ENCODE measurements at regions not wholly inside any gene's neighbourhood (a gene's known extent, or its start where the extent isn't known, plus 50 kb on each side); places are given as distances from the start of the nearest gene placed in this dataset.

DNA sequence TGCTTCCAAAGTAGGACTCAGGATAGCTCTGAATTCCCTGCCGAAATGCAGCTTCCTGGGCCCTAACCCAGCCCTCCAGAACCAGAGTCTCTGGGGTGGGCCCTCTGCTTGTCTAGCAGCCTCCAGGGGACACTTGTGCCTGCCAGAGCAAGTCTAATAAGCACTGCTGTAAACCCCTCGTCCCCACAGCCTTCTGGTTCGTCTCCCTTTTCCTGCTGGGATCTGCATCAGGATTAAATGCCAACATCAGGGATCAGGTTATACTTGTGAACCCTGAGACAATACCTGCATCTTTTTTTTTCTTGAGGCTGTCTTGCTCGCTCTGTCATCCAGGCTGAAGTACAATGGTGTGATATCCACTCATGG, 282.0 kb downstream of the SEC14L1 start:
- no peak for TF ChIP-seq ZNF562 (CRISPR knock-in tag; IDR thresholded peaks at IDR 0.05; ENCODE audit: borderline replicate concordance)
- TF ChIP-seq, protein P1, sequence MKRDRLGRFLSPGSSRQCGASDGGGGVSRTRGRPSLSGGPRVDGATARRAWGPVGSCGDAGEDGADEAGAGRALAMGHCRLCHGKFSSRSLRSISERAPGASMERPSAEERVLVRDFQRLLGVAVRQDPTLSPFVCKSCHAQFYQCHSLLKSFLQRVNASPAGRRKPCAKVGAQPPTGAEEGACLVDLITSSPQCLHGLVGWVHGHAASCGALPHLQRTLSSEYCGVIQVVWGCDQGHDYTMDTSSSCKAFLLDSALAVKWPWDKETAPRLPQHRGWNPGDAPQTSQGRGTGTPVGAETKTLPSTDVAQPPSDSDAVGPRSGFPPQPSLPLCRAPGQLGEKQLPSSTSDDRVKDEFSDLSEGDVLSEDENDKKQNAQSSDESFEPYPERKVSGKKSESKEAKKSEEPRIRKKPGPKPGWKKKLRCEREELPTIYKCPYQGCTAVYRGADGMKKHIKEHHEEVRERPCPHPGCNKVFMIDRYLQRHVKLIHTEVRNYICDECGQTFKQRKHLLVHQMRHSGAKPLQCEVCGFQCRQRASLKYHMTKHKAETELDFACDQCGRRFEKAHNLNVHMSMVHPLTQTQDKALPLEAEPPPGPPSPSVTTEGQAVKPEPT (CRISPR knock-in tag; IDR thresholded peaks at IDR 0.05; ENCODE audit: low read depth): no peak
- TF ChIP-seq SYNCRIP (IDR thresholded peaks at IDR 0.05; ENCODE audit: insufficient read depth, low read depth, low read length): no peak
- no peak for TF ChIP-seq SAP130 (CRISPR knock-in tag; IDR thresholded peaks at IDR 0.05; ENCODE audit: low read depth)
- TF ChIP-seq JUND (CRISPR knock-in tag; IDR thresholded peaks at IDR 0.05): no peak
- no peak for TF ChIP-seq TEAD3 (CRISPR knock-in tag; optimal IDR thresholded peaks at IDR 0.05; ENCODE audit: borderline replicate concordance)
- no peak for TF ChIP-seq ZBTB21 (CRISPR knock-in tag; IDR thresholded peaks at IDR 0.05)
- no peak for TF ChIP-seq ZNF670 (CRISPR knock-in tag; IDR thresholded peaks at IDR 0.05; ENCODE audit: borderline replicate concordance)
- TF ChIP-seq, protein P2, sequence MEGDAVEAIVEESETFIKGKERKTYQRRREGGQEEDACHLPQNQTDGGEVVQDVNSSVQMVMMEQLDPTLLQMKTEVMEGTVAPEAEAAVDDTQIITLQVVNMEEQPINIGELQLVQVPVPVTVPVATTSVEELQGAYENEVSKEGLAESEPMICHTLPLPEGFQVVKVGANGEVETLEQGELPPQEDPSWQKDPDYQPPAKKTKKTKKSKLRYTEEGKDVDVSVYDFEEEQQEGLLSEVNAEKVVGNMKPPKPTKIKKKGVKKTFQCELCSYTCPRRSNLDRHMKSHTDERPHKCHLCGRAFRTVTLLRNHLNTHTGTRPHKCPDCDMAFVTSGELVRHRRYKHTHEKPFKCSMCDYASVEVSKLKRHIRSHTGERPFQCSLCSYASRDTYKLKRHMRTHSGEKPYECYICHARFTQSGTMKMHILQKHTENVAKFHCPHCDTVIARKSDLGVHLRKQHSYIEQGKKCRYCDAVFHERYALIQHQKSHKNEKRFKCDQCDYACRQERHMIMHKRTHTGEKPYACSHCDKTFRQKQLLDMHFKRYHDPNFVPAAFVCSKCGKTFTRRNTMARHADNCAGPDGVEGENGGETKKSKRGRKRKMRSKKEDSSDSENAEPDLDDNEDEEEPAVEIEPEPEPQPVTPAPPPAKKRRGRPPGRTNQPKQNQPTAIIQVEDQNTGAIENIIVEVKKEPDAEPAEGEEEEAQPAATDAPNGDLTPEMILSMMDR (CRISPR knock-in tag; IDR thresholded peaks at IDR 0.05): no peak
- no peak for TF ChIP-seq PHF21A (CRISPR knock-in tag; IDR thresholded peaks at IDR 0.05)
- TF ChIP-seq, protein P3, sequence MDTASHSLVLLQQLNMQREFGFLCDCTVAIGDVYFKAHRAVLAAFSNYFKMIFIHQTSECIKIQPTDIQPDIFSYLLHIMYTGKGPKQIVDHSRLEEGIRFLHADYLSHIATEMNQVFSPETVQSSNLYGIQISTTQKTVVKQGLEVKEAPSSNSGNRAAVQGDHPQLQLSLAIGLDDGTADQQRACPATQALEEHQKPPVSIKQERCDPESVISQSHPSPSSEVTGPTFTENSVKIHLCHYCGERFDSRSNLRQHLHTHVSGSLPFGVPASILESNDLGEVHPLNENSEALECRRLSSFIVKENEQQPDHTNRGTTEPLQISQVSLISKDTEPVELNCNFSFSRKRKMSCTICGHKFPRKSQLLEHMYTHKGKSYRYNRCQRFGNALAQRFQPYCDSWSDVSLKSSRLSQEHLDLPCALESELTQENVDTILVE (CRISPR knock-in tag; IDR thresholded peaks at IDR 0.05): no peak
- TF ChIP-seq SMAD3 (CRISPR knock-in tag; IDR thresholded peaks at IDR 0.05): no peak
- TF ChIP-seq ATF1 (CRISPR knock-in tag; IDR thresholded peaks at IDR 0.05): no peak
- TF ChIP-seq SETDB1 (CRISPR knock-in tag; IDR thresholded peaks at IDR 0.05; ENCODE audit: borderline replicate concordance): no peak

All from HepG2 (cell line).